DMS 273 treated with DMSO at 0.1 percent for 48 hours (cell line): ENCODE measurements at regions not wholly inside any gene's neighbourhood (a gene's known extent, or its start where the extent isn't known, plus 50 kb on each side); places are given as distances from the start of the nearest gene placed in this dataset.

Experiments used
- DNase-seq: peaks from one replicate; lab custom pipeline; 2025; lab: John Stamatoyannopoulos, UW

DNA sequence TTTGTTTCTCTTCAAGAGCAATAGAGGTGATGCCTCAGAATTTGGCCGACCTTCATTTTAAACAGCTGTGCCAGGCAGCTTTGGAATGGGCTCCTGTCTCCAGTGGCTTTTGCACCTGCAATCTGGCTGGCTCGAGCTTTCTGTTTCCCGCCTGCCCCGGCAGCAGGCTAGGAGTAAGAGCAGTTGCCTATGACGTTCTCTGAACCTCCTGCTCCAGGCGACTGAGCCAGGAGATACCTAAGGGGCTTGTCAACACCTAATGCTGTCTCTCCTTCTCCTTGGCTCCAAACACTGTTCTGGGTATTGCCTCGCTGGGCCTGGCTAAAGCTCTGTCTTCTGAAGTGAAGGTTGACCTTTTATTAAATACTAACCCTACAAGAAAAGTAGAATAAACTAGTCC, 229.9 kb downstream of the LRRN1 start:
- no peak for DNase-seq

GRCh38 chr3:4030624-4031023, 231.4 kb downstream of the LRRN1 start:
- DNase-seq, result no peak

DNA sequence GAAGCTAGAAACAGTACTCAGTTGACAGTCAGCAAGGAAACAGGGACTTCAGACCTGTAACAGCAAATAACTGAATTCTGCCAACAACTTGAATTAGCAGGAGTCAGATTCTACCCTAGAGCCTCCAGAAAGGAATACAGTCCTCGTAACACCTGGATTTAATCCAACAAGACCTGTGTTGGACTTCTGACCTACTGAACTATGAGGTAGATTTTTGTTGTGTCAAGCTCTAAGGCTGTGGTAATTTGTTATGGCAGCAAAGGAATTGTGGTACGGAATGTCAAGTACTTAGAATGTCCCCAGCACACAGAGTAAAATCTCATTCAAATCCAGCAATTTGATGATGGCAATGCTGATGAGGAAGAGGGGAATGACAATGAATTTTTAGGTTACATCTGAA, 234.1 kb downstream of the LRRN1 start:
- no peak for DNase-seq

- no peak for DNase-seq
Observed at GRCh38 chr3:4036046-4036445, 236.8 kb downstream of the LRRN1 start.

GRCh38 chr3:4038351-4038750, 239.1 kb downstream of the LRRN1 start:
- DNase-seq, result no peak

DNA sequence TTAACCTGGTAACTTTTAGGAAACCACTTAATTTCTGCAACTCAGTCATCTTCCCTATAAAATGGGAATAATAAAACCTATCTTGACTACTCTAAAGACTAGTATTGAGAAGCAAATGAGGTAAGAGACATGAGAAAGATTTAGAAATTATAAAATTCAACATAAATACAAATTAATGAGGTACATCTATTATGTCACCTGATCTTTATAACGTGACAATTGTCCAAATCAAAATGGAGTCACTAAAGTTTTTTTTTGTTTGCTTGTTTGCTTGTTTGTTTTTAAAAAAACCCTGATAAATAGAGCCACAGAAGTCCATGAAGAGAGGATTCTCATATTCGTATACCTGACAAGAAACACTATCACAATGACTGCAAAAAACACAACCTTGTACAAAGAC, 242.8 kb downstream of the LRRN1 start:
- no peak for DNase-seq

- no peak for DNase-seq
Observed at GRCh38 chr3:4042869-4043268, 243.6 kb downstream of the LRRN1 start.

DNA sequence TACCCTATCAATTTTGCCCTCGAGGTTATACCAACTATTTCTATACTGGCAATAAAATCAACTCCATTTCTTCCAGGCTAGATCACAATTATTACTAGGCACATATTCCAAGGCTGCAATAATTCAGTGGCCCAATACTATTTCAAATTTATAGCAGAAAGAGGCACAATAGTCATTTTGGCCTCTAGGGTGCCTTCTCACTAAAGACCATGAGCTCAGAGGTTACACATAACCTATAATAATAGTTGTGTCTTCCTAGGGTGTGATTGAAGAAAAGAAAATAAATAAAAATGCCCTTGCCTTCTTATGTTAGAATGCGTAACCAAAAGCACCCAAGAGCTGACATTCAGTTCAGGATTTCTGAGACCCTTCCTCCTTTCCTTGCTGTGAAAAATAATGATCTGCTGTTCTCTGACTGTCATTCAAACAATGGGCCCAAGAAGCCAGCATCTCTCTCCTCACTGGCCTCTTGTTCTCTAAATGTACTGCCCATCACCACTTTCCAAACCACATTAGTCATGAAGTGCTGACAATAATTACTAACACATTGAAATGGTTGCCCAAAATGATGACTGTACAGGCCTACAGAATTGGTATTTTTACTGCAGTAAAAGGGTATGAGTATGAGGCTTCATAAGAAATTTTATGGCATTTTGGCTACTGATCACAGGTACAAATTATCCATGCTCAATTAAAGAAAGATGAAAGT, 244.8 kb downstream of the LRRN1 start:
- DNase-seq, result no peak

DNA sequence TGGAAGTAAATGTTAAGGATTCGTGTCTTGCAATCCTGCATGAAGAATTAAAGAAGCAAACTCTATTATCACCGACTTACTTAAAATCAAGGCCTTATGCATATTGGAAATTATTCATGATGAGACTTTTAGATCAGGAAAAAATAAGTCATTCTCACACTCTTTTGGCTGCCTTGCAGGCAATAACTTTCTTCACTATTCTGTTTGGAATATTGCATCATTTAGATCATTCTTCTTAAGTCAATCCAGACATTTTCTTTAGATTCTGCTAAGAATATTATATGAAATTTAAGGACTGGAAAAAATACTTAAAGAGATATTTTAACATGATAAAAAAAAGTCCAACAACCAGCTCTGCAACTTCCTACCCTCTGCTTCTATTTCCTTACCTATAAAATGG, 245.4 kb downstream of the LRRN1 start:
- no peak for DNase-seq

- DNase-seq, result no peak
Observed at GRCh38 chr3:4045756-4046155, 246.5 kb downstream of the LRRN1 start.

- DNase-seq, result no peak
Observed at GRCh38 chr3:4047366-4047765, 248.1 kb downstream of the LRRN1 start.

GRCh38 chr3:4052706-4053105, 250.5 kb upstream of the SETMAR start:
- no peak for DNase-seq

- no peak for DNase-seq
Observed at GRCh38 chr3:4053975-4054374, 249.2 kb upstream of the SETMAR start.

DNA sequence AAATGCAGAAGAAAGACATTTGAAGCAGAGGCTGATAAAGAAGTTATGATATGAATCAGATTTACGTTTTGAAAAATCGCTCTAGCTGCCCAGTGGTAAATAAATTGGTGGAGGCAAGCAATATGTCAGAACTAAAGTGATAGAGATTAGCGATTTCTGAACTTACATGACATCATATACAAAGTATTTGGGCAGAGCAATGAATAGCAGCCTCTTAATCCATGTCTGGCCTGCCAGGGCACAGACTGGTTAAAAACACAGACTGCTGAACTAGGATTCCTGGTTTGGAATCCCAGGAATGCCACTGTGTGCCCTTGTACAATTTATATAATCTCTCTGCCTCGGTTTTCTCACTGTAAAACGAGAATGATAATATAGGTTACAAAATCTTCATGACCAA, 243.1 kb upstream of the SETMAR start:
- no peak for DNase-seq

DNA sequence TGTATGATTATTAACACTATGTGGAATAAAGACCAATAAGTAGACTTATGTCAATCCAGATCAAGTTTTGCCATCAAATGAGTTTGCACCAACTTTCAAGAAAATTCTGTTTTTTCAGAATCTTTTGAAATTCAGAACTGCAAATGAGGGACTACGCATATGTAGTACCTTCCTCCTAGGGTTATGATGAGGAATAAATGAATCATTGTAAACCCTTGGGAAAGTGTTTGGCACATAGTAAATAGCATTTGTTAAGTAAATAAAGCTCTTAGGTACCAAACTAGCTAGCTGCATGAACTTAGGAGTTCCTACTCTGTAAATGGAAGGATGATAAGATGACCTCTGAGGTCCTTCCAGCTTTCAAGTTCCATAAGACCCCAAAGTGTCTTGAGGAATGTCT, 242.6 kb upstream of the SETMAR start:
- DNase-seq, result no peak

DNA sequence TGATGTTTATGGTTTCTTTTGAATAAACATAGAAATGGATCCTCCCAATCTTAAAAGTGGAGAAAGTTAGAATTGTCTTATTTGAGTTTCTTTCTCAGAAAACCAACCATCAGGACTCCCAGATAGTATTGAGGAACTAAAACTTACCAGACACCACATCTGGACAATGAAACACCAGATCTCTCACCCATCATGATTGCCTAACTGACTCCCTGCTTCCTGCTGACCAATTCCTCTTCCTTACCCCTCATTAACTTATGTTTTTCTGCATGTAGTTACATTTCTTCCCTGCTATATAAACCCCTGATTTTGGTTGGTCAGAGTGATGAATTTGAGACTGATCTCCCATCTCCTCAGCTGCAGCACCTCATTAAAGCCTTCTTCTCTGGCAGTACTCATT, 242.0 kb upstream of the SETMAR start:
- no peak for DNase-seq

GRCh38 chr3:4061783-4062360, 241.3 kb upstream of the SETMAR start:
- no peak for DNase-seq

DNA sequence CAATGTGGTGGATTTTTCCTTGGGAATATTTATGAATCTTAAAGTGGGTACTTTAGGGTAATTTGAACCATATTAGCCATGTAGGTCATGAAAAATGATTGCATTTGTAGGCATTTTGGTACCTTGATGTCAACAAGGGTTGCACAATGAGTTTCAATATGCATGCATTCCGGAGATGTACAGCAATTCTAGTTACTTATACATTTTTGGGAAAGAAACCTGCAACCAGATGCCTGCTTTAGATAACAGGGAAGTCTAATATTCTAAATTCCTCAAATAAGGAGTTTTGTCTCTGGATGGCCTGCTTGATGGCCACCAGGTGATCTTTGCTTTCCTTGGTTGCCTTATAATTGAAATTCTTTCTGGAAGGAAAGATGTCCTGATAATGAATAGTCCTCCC, 240.5 kb upstream of the SETMAR start:
- DNase-seq, result no peak

DNA sequence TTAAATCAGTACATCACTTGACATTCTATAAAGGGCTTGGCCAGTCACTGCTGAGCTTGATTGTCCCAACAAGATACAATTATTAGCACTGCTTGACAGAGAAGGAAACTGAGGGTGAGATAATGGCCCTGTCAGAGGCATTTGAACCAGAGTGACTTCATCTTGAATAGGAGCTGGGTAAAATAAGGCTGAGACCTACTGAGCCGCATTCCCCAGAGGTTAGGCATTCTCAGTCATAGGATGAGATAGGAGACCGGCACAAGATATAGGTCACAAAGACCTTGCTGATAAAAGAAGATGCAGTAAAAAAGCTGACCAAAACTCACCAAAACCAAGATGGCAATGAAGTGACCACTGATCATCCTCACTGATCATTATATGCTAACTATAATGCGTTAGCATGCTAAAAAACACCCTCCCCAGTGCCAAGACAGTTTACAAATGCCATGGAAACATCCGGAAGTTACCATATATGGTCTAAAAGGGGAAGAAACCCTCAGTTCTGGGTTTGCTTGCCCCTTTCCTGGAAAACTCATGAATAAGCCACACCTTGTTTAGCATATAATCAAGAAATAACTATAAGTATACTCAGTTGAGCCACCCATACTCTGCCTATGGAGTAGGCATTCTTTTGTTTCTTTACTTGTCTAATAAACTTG, 239.1 kb upstream of the SETMAR start:
- no peak for DNase-seq

GRCh38 chr3:4065085-4065484, 238.1 kb upstream of the SETMAR start:
- DNase-seq, result no peak

GRCh38 chr3:4065554-4065953, 237.6 kb upstream of the SETMAR start:
- DNase-seq, result no peak

- DNase-seq, result no peak
Observed at GRCh38 chr3:4067893-4068292, 235.3 kb upstream of the SETMAR start.

DNA sequence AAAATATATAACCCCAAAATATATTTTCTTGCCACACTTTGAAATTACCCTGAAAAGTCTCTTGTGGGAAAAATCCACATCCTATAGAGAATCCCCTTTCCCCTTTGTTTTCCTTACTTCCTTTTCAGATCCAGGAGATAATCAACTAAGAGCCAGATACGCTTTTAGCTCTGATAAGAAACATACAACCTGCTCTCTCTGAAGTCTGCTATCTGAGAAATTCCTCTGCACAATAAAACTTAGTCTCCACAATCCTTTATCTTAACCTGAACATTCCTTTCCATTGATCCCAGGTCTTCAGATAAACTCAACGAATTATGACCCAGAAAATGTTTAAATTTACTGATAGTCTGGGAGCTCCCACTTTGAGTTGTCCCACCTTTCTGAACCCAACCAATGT, 233.4 kb upstream of the SETMAR start:
- DNase-seq, result no peak
